ENCODE measurements at regions not wholly inside any gene's neighbourhood (a gene's known extent, or its start where the extent isn't known, plus 50 kb on each side); places are given as distances from the start of the nearest gene placed in this dataset.

- TF ChIP-seq CTCF (IDR thresholded peaks at IDR 0.05; ENCODE audit: low read depth, low read length), result no peak
- in situ Hi-C loops (cut with HindIII; ENCODE audit: low sequenced_read_pairs), result no loop called here
- H3K4me3 ChIP-seq (ENCODE audit: low read depth, low read length), result no peak overlapping the region
- no peak for DNase-seq (ENCODE audit: low read depth, low spot score)
Measured at GRCh38 chr5:106974272-106974671, 696.5 kb downstream of the EFNA5 start.

- in situ Hi-C loops (cut with HindIII; ENCODE audit: low sequenced_read_pairs), result no loop called here
- TF ChIP-seq CTCF (IDR thresholded peaks at IDR 0.05; ENCODE audit: low read depth, low read length), result no peak
- no peak overlapping the region for H3K4me3 ChIP-seq (ENCODE audit: low read depth, low read length)
- DNase-seq (ENCODE audit: low read depth, low spot score), result peak; percentile 2
Measured at GRCh38 chr5:106966686-106967315, 703.9 kb downstream of the EFNA5 start.

GRCh38 chr5:106964132-106964531, 706.6 kb downstream of the EFNA5 start:
- DNase-seq (ENCODE audit: low read depth, low spot score), result peak; percentile 53
- no peak for TF ChIP-seq CTCF (IDR thresholded peaks at IDR 0.05; ENCODE audit: low read depth, low read length)
- in situ Hi-C loops (cut with HindIII; ENCODE audit: low sequenced_read_pairs), result no loop called here
- no peak overlapping the region for H3K4me3 ChIP-seq (ENCODE audit: low read depth, low read length)

GRCh38 chr5:106963630-106964029, 707.1 kb downstream of the EFNA5 start:
- H3K4me3 ChIP-seq (ENCODE audit: low read depth, low read length), result no peak overlapping the region
- DNase-seq (ENCODE audit: low read depth, low spot score), result no peak
- in situ Hi-C loops (cut with HindIII; ENCODE audit: low sequenced_read_pairs), result no loop called here
- TF ChIP-seq CTCF (IDR thresholded peaks at IDR 0.05; ENCODE audit: low read depth, low read length), result no peak

GRCh38 chr5:106962464-106963230, 708.1 kb downstream of the EFNA5 start:
- DNase-seq (ENCODE audit: low read depth, low spot score), result no peak
- in situ Hi-C loops (cut with HindIII; ENCODE audit: low sequenced_read_pairs), result no loop called here
- no peak for TF ChIP-seq CTCF (IDR thresholded peaks at IDR 0.05; ENCODE audit: low read depth, low read length)
- no peak overlapping the region for H3K4me3 ChIP-seq (ENCODE audit: low read depth, low read length)

- TF ChIP-seq CTCF (IDR thresholded peaks at IDR 0.05; ENCODE audit: low read depth, low read length), result no peak
- no peak overlapping the region for H3K4me3 ChIP-seq (ENCODE audit: low read depth, low read length)
- in situ Hi-C loops (cut with HindIII; ENCODE audit: low sequenced_read_pairs), result no loop called here
- peak; percentile 19 for DNase-seq (ENCODE audit: low read depth, low spot score)
Measured at GRCh38 chr5:106959387-106959786, 711.4 kb downstream of the EFNA5 start.
